Vagina (tissue), 2 donors: ENCODE measurements at regions not wholly inside any gene's neighbourhood (a gene's known extent, or its start where the extent isn't known, plus 50 kb on each side); places are given as distances from the start of the nearest gene placed in this dataset.

ENCODE experiments used
- CTCF ChIP-seq, 3 experiments: fragments of 450-650 bp in 2 of 3; fragments of 200-600 bp in 1 of 3; sonication (generic) in 1 of 3; IDR thresholded peaks; one replicate each; pipeline ENCODE4 v1.5.1; 2017 to 2019; ENCODE audit warnings: antibody characterized with exemption in 3 of 3, mild to moderate bottlenecking in 2 of 3, moderate library complexity in 2 of 3
- POLR2A ChIP-seq, 2 donors: fragments of 450-650 bp; IDR thresholded peaks; one replicate each; pipeline ENCODE4 v1.6.1; 2017; ENCODE audit warnings: antibody characterized with exemption in 2 of 2, mild to moderate bottlenecking in 2 of 2, moderate library complexity in 2 of 2
- POLR2AphosphoS5 ChIP-seq, 2 donors: sonication (generic); formaldehyde crosslinking; IDR thresholded peaks; one replicate each; pipeline ENCODE4 v1.9.0; 2017; ENCODE audit warnings: antibody characterized with exemption in 2 of 2, mild to moderate bottlenecking in 2 of 2, low read depth in 1 of 2; ENCODE audit not compliant: insufficient read depth in 1 of 2

- TF ChIP-seq POLR2A (IDR thresholded peaks at IDR 0.05) (no peak), CTCF (IDR thresholded peaks at IDR 0.05) (no peak), POLR2AphosphoS5 (IDR thresholded peaks at IDR 0.05; ENCODE audit: insufficient read depth in 1 of 2, low read depth in 1 of 2) (no peak)
Measured at GRCh38 chr11:109140857-109141515, 281.0 kb upstream of the C11orf87 start.
